Kidney (tissue), 13 donors: ENCODE measurements at regions not wholly inside any gene's neighbourhood (a gene's known extent, or its start where the extent isn't known, plus 50 kb on each side); places are given as distances from the start of the nearest gene placed in this dataset.

Source experiments
- DNase-seq, 5 donors: peaks; one replicate each; pipeline ENCODE4 v3.0.0-alpha.2; 2013 to 2020
- FAIRE-seq: peaks from 2 replicates; lab custom pipeline; 2012; peaks lifted over from hg19 to GRCh38; lab: Jason Lieb, UNC
- H3K27ac ChIP-seq, 2 donors: one replicate each; pipeline ENCODE4 v1.7.0; 2013; ENCODE audit warnings: low read depth in 2 of 2, low read length in 2 of 2, inconsistent platforms in 1 of 2
- H3K27me3 ChIP-seq: one replicate; pipeline ENCODE4 v1.7.1; 2013; ENCODE audit warnings: low read length, inconsistent platforms; ENCODE audit not compliant: control insufficient read depth, insufficient read depth
- H3K36me3 ChIP-seq, 3 donors: one replicate each; pipeline versions ENCODE4 v1.7.0 to v1.7.1; 2013; ENCODE audit warnings: low read length in 3 of 3, control low read depth in 1 of 3, inconsistent platforms in 1 of 3; ENCODE audit not compliant: insufficient read depth in 3 of 3, control insufficient read depth in 2 of 3
- H3K4me1 ChIP-seq, 3 donors: one replicate each; pipeline versions ENCODE4 v1.7.0 to v1.7.1; 2013; ENCODE audit warnings: low read length in 3 of 3, inconsistent platforms in 1 of 3, low read depth in 1 of 3; ENCODE audit not compliant: control insufficient read depth in 2 of 3, insufficient read depth in 2 of 3
- H3K4me3 ChIP-seq, 3 donors: one replicate each; pipeline versions ENCODE4 v1.7.0 to v1.8.1; 2013; ENCODE audit warnings: low read length in 3 of 3, control low read depth in 1 of 3, inconsistent platforms in 1 of 3
- H3K9ac ChIP-seq, 3 donors: one replicate each; pipeline versions ENCODE4 v1.7.0 to v1.7.1; 2013; ENCODE audit warnings: low read length in 3 of 3, control low read depth in 1 of 3, inconsistent platforms in 1 of 3
- H3K9me3 ChIP-seq, 3 donors: one replicate each; pipeline versions ENCODE4 v1.7.0 to v1.7.1; 2013; ENCODE audit warnings: low read length in 3 of 3, control low read depth in 1 of 3, inconsistent platforms in 1 of 3; ENCODE audit not compliant: control insufficient read depth in 2 of 3, insufficient read depth in 1 of 3
- CTCF ChIP-seq: IDR thresholded peaks from 3 replicates; pipeline ENCODE4 v1.5.1; 2012; ENCODE audit warnings: mild to moderate bottlenecking, moderate library complexity, borderline replicate concordance; ENCODE audit not compliant: insufficient read depth; ENCODE audit errors: extremely low read depth
- intact Hi-C: fragments of 100-400 bp; cut with DNase I; formaldehyde crosslinking; loops from one replicate; pipeline ENCODE4 v1.11.1; 2022
- donor health status: control.
- donor health status: control.
- donor health status: control.
- donor health status: control.
- donor health status: control.
- donor health status: DM: yes; HTN: yes; CAD: no.
- donor health status: Normal renal cell carcinoma (clear cell type).

DNA sequence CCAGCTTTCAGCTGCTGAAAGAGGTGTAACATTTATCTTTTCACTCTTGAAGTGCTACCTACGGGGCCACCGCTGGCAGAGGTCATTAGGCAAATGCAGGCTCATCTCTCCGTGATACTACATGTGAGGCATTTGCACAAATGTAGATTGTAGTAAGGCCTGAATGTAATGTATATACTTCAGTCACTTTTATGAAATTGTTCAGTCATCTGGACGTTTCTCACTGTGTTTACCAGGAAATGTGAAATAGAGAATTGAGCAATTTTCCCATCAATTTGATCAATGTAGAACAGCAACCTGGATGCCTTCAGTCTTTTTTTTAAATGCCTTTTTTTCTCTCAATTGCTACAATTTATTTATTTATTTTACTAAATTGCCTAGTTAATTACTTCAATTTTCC is 368.3 kb upstream of the AZI2 start:
- H3K4me3 ChIP-seq: no peak overlapping the region
- H3K27ac ChIP-seq: no peak overlapping the region
- intact Hi-C loops: no loop called here
- DNase-seq: no peak
- H3K9me3 ChIP-seq: no peaks in the 10 kb centered on the region
- no peak for TF ChIP-seq CTCF
- no peaks in the 10 kb centered on the region for H3K36me3 ChIP-seq
- no peaks in the 10 kb centered on the region for H3K27me3 ChIP-seq
- no peaks in the 10 kb centered on the region for H3K4me1 ChIP-seq
- FAIRE-seq: no peak
- H3K9ac ChIP-seq: no peak overlapping the region

- no peak overlapping the region for H3K9ac ChIP-seq
- no peaks in the 10 kb centered on the region for H3K9me3 ChIP-seq
- DNase-seq (no peak), FAIRE-seq (no peak)
- TF ChIP-seq CTCF: no peak
- intact Hi-C loops: no loop called here
- H3K27ac ChIP-seq: no peak overlapping the region
- no peaks in the 10 kb centered on the region for H3K36me3 ChIP-seq
- H3K27me3 ChIP-seq: no peaks in the 10 kb centered on the region
- no peaks in the 10 kb centered on the region for H3K4me1 ChIP-seq
- no peak overlapping the region for H3K4me3 ChIP-seq
These were observed 369.6 kb upstream of the AZI2 start for GRCh38 chr3:28718074-28718849.

DNA sequence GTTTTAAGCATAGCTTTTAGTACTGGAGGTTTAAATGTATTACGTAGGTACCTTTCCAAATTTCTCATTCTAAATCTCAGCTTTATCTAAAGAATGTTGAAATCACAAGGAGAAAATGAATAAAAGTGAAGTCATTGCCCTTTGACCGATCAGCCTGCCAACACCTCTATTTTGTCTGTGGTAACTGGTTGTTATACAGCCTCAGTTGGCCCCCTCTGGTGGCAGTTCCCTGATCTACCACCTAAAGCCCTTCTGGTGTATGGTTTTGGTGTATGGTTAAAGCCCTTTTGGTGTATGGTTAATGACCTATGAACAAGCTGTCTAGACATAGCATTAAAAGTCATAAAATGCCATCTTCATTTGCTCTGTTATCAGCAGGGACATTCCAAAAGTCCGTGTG is 378.2 kb upstream of the AZI2 start:
- Histone ChIP-seq H3K27ac (no peak overlapping the region), H3K27me3 (no peaks in the 10 kb centered on the region), H3K4me1 (no peaks in the 10 kb centered on the region), H3K36me3 (no peaks in the 10 kb centered on the region), H3K9me3 (no peaks in the 10 kb centered on the region), H3K4me3 (no peak overlapping the region), H3K9ac (no peak overlapping the region)
- TF ChIP-seq CTCF: peak; percentile 39
- DNase-seq (peak in 3 of 5 donors; percentile 3 to 15 (median 11)), FAIRE-seq (no peak)
- intact Hi-C loops: no loop called here
